GM23338 (cell line): ENCODE measurements at regions not wholly inside any gene's neighbourhood (a gene's known extent, or its start where the extent isn't known, plus 50 kb on each side); places are given as distances from the start of the nearest gene placed in this dataset.

Source experiments
- ATAC-seq: fragments of 200-7000 bp; cut with Tn5 transposase; 3 replicates; pipeline ENCODE4 v1.9.1; 2020
- DNase-seq: peaks from one replicate; pipeline ENCODE4 v3.0.0-alpha.2; 2015; ENCODE audit warnings: low spot score
- H2AFZ ChIP-seq: fragments of 200-600 bp; sonication (generic); 2 replicates; pipeline ENCODE4 v1.8.0; 2016; ENCODE audit warnings: antibody characterized with exemption, mild to moderate bottlenecking, moderate library complexity
- H3F3A ChIP-seq: fragments of 200-600 bp; sonication (generic); replicated peaks from 2 replicates; pipeline ENCODE4 v1.8.0; 2017; ENCODE audit warnings: antibody characterized with exemption, mixed run types, low read depth
- H3K27ac ChIP-seq: fragments of 200-600 bp; sonication (generic); 2 replicates; pipeline ENCODE4 v1.6.1; 2016; ENCODE audit warnings: low read depth
- H3K27me3 ChIP-seq: fragments of 200-600 bp; sonication (generic); 2 replicates; pipeline ENCODE4 v1.8.0; 2016; ENCODE audit warnings: mild to moderate bottlenecking, mixed run types, moderate library complexity; ENCODE audit not compliant: insufficient read depth
- H3K36me3 ChIP-seq: fragments of 200-600 bp; sonication (generic); 2 replicates; pipeline ENCODE4 v1.8.0; 2016; ENCODE audit warnings: mild to moderate bottlenecking; ENCODE audit not compliant: insufficient read depth
- H3K4me1 ChIP-seq: fragments of 200-600 bp; sonication (generic); 2 replicates; pipeline ENCODE4 v1.8.0; 2016; ENCODE audit warnings: mild to moderate bottlenecking, moderate library complexity; ENCODE audit not compliant: insufficient read depth
- H3K4me2 ChIP-seq: fragments of 200-600 bp; sonication (generic); 2 replicates; pipeline ENCODE4 v1.7.1; 2017; ENCODE audit warnings: mixed run types
- H3K4me3 ChIP-seq: fragments of 200-600 bp; sonication (generic); 2 replicates; pipeline ENCODE4 v1.6.1; 2016; ENCODE audit warnings: mixed run types
- H3K79me2 ChIP-seq: fragments of 200-600 bp; sonication (generic); replicated peaks from 2 replicates; pipeline ENCODE4 v1.8.0; 2017; ENCODE audit warnings: mild to moderate bottlenecking; ENCODE audit not compliant: insufficient read depth
- H3K9me2 ChIP-seq: fragments of 200-600 bp; sonication (generic); 2 replicates; pipeline ENCODE4 v1.8.0; 2017; ENCODE audit not compliant: insufficient read depth
- H4K20me1 ChIP-seq: fragments of 200-600 bp; sonication (generic); replicated peaks from 2 replicates; pipeline ENCODE4 v1.8.0; 2017; ENCODE audit warnings: mild to moderate bottlenecking; ENCODE audit not compliant: insufficient read depth
- H3K27ac Mint-ChIP-seq: 2 replicates; pipeline ENCODE4 v1.8.0; 2020; ENCODE audit warnings: inconsistent platforms, mild to moderate bottlenecking, moderate library complexity, mixed read lengths
- H3K27me3 Mint-ChIP-seq: 3 replicates; pipeline ENCODE4 v1.8.0; 2022; ENCODE audit warnings: low read depth, mild to moderate bottlenecking, moderate library complexity, mixed read lengths, inconsistent platforms; ENCODE audit not compliant: insufficient read depth, poor library complexity
- H3K36me3 Mint-ChIP-seq: 3 replicates; pipeline ENCODE4 v1.8.0; 2021; ENCODE audit warnings: low read depth, mild to moderate bottlenecking, inconsistent platforms, moderate library complexity, mixed read lengths
- H3K4me1 Mint-ChIP-seq: 3 replicates; pipeline ENCODE4 v1.8.0; 2020; ENCODE audit warnings: mild to moderate bottlenecking, inconsistent platforms, mixed read lengths
- H3K4me3 Mint-ChIP-seq: 3 replicates; pipeline ENCODE4 v1.8.0; 2021; ENCODE audit warnings: moderate library complexity, mild to moderate bottlenecking, inconsistent platforms, mixed read lengths
- H3K9me3 Mint-ChIP-seq: 3 replicates; pipeline ENCODE4 v1.8.0; 2020; ENCODE audit warnings: moderate library complexity, mild to moderate bottlenecking, inconsistent platforms, mixed read lengths
- EZH2 ChIP-seq: fragments of 200-600 bp; sonication (generic); IDR thresholded peaks from one replicate; pipeline ENCODE4 v1.8.0; 2017; ENCODE audit warnings: antibody characterized with exemption, mild to moderate bottlenecking, low read depth; ENCODE audit not compliant: unreplicated experiment
- JUNB ChIP-seq: IDR thresholded peaks from one replicate; pipeline ENCODE4 v1.6.1; 2016; ENCODE audit warnings: antibody characterized with exemption; ENCODE audit not compliant: unreplicated experiment
- NANOG ChIP-seq: IDR thresholded peaks from 2 replicates; pipeline ENCODE4 v1.6.1; 2016; ENCODE audit warnings: antibody characterized with exemption, borderline replicate concordance
- STAT1 ChIP-seq: IDR thresholded peaks from one replicate; pipeline ENCODE4 v1.6.1; 2016; ENCODE audit warnings: antibody characterized with exemption; ENCODE audit not compliant: unreplicated experiment
- ZNF114 ChIP-seq: fragments of 250-450 bp; sonication (Bioruptor Pico); IDR thresholded peaks from 2 replicates; pipeline ENCODE4 v1.5.0; 2020; ENCODE audit warnings: mild to moderate bottlenecking, moderate library complexity
- TF ChIP-seq, protein P1 (sequence below), 2 experiments: fragments of 200-600 bp in 1 of 2; sonication (generic) in 1 of 2; conservative IDR thresholded peaks; 2 replicates each; pipeline versions ENCODE4 v1.5.1 to v1.6.1; 2016 to 2017; ENCODE audit warnings: antibody characterized with exemption in 2 of 2, low read depth in 2 of 2, mild to moderate bottlenecking in 2 of 2, moderate library complexity in 1 of 2
- TF ChIP-seq, protein P2 (sequence below): fragments of 250-450 bp; sonication (Bioruptor Pico); IDR thresholded peaks from 2 replicates; pipeline ENCODE4 v1.5.0; 2020; ENCODE audit warnings: mild to moderate bottlenecking, moderate library complexity
- TF ChIP-seq, protein P3 (sequence below): IDR thresholded peaks from 2 replicates; pipeline ENCODE4 v1.6.1; 2016; ENCODE audit warnings: antibody characterized with exemption
- TF ChIP-seq, protein P4 (sequence below): IDR thresholded peaks from one replicate; pipeline ENCODE4 v1.6.1; 2018; ENCODE audit warnings: antibody characterized with exemption; ENCODE audit not compliant: unreplicated experiment

DNA sequence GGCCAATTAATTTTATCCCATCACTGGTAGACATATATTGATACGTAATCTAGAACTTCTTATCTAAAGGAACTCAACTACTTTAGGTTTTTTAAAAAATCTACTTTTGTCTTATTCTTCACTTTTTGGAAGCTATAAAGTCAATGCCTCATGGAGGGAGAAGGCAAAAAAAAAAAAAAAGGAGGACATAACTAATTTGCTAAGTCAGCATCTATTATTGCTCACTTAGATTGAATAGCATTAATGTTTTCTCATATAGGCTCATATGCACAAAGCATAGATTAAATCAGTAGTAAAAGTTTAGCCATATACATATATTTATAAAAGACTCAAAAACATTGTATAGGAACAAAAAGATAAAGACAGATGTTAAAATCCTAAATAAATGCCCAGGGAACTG lies 179.3 kb upstream of the DGKB start:
- no peak for DNase-seq
- no peaks in the 10 kb centered on the region for H3K79me2 ChIP-seq
- no peak overlapping the region for H3K4me2 ChIP-seq
- Mint-ChIP-seq H3K27me3 (no peaks in the 10 kb centered on the region), H3K9me3 (no peaks in the 10 kb centered on the region), H3K4me1 (no peaks in the 10 kb centered on the region), H3K27ac (no peak overlapping the region), H3K36me3 (no peaks in the 10 kb centered on the region), H3K4me3 (no peak overlapping the region)
- H3K9me2 ChIP-seq, result no peaks in the 10 kb centered on the region
- no peak overlapping the region for H3K27ac ChIP-seq
- no peak overlapping the region for H2AFZ ChIP-seq
- no peaks in the 10 kb centered on the region for H3F3A ChIP-seq
- no peaks in the 10 kb centered on the region for H3K27me3 ChIP-seq
- no peaks in the 10 kb centered on the region for H4K20me1 ChIP-seq
- no peak overlapping the region for H3K4me3 ChIP-seq
- no peak for TF ChIP-seq JUNB
- no peak for TF ChIP-seq NANOG
- TF ChIP-seq ZNF114 (CRISPR knock-in tag), result no peak
- no peak for TF ChIP-seq STAT1
- TF ChIP-seq EZH2, result no peak
- TF ChIP-seq, protein P1, sequence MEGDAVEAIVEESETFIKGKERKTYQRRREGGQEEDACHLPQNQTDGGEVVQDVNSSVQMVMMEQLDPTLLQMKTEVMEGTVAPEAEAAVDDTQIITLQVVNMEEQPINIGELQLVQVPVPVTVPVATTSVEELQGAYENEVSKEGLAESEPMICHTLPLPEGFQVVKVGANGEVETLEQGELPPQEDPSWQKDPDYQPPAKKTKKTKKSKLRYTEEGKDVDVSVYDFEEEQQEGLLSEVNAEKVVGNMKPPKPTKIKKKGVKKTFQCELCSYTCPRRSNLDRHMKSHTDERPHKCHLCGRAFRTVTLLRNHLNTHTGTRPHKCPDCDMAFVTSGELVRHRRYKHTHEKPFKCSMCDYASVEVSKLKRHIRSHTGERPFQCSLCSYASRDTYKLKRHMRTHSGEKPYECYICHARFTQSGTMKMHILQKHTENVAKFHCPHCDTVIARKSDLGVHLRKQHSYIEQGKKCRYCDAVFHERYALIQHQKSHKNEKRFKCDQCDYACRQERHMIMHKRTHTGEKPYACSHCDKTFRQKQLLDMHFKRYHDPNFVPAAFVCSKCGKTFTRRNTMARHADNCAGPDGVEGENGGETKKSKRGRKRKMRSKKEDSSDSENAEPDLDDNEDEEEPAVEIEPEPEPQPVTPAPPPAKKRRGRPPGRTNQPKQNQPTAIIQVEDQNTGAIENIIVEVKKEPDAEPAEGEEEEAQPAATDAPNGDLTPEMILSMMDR (conservative IDR thresholded peaks at IDR 0.05; ENCODE audit: low read depth in 2 of 2), result no peak
- TF ChIP-seq, protein P2, sequence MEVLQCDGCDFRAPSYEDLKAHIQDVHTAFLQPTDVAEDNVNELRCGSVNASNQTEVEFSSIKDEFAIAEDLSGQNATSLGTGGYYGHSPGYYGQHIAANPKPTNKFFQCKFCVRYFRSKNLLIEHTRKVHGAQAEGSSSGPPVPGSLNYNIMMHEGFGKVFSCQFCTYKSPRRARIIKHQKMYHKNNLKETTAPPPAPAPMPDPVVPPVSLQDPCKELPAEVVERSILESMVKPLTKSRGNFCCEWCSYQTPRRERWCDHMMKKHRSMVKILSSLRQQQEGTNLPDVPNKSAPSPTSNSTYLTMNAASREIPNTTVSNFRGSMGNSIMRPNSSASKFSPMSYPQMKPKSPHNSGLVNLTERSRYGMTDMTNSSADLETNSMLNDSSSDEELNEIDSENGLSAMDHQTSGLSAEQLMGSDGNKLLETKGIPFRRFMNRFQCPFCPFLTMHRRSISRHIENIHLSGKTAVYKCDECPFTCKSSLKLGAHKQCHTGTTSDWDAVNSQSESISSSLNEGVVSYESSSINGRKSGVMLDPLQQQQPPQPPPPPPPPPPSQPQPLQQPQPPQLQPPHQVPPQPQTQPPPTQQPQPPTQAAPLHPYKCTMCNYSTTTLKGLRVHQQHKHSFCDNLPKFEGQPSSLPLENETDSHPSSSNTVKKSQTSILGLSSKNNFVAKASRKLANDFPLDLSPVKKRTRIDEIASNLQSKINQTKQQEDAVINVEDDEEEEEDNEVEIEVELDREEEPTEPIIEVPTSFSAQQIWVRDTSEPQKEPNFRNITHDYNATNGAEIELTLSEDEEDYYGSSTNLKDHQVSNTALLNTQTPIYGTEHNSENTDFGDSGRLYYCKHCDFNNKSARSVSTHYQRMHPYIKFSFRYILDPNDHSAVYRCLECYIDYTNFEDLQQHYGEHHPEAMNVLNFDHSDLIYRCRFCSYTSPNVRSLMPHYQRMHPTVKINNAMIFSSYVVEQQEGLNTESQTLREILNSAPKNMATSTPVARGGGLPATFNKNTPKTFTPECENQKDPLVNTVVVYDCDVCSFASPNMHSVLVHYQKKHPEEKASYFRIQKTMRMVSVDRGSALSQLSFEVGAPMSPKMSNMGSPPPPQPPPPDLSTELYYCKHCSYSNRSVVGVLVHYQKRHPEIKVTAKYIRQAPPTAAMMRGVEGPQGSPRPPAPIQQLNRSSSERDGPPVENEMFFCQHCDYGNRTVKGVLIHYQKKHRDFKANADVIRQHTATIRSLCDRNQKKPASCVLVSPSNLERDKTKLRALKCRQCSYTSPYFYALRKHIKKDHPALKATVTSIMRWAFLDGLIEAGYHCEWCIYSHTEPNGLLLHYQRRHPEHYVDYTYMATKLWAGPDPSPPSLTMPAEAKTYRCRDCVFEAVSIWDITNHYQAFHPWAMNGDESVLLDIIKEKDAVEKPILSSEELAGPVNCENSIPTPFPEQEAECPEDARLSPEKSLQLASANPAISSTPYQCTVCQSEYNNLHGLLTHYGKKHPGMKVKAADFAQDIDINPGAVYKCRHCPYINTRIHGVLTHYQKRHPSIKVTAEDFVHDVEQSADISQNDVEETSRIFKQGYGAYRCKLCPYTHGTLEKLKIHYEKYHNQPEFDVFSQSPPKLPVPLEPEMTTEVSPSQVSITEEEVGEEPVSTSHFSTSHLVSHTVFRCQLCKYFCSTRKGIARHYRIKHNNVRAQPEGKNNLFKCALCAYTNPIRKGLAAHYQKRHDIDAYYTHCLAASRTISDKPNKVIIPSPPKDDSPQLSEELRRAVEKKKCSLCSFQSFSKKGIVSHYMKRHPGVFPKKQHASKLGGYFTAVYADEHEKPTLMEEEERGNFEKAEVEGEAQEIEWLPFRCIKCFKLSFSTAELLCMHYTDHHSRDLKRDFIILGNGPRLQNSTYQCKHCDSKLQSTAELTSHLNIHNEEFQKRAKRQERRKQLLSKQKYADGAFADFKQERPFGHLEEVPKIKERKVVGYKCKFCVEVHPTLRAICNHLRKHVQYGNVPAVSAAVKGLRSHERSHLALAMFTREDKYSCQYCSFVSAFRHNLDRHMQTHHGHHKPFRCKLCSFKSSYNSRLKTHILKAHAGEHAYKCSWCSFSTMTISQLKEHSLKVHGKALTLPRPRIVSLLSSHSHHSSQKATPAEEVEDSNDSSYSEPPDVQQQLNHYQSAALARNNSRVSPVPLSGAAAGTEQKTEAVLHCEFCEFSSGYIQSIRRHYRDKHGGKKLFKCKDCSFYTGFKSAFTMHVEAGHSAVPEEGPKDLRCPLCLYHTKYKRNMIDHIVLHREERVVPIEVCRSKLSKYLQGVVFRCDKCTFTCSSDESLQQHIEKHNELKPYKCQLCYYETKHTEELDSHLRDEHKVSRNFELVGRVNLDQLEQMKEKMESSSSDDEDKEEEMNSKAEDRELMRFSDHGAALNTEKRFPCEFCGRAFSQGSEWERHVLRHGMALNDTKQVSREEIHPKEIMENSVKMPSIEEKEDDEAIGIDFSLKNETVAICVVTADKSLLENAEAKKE (CRISPR knock-in tag), result no peak
- TF ChIP-seq, protein P3, sequence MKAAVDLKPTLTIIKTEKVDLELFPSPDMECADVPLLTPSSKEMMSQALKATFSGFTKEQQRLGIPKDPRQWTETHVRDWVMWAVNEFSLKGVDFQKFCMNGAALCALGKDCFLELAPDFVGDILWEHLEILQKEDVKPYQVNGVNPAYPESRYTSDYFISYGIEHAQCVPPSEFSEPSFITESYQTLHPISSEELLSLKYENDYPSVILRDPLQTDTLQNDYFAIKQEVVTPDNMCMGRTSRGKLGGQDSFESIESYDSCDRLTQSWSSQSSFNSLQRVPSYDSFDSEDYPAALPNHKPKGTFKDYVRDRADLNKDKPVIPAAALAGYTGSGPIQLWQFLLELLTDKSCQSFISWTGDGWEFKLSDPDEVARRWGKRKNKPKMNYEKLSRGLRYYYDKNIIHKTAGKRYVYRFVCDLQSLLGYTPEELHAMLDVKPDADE, result no peak
- TF ChIP-seq, protein P4, sequence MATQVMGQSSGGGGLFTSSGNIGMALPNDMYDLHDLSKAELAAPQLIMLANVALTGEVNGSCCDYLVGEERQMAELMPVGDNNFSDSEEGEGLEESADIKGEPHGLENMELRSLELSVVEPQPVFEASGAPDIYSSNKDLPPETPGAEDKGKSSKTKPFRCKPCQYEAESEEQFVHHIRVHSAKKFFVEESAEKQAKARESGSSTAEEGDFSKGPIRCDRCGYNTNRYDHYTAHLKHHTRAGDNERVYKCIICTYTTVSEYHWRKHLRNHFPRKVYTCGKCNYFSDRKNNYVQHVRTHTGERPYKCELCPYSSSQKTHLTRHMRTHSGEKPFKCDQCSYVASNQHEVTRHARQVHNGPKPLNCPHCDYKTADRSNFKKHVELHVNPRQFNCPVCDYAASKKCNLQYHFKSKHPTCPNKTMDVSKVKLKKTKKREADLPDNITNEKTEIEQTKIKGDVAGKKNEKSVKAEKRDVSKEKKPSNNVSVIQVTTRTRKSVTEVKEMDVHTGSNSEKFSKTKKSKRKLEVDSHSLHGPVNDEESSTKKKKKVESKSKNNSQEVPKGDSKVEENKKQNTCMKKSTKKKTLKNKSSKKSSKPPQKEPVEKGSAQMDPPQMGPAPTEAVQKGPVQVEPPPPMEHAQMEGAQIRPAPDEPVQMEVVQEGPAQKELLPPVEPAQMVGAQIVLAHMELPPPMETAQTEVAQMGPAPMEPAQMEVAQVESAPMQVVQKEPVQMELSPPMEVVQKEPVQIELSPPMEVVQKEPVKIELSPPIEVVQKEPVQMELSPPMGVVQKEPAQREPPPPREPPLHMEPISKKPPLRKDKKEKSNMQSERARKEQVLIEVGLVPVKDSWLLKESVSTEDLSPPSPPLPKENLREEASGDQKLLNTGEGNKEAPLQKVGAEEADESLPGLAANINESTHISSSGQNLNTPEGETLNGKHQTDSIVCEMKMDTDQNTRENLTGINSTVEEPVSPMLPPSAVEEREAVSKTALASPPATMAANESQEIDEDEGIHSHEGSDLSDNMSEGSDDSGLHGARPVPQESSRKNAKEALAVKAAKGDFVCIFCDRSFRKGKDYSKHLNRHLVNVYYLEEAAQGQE, result no peak
- no peaks in the 10 kb centered on the region for H3K4me1 ChIP-seq
- ATAC-seq, result no peak
- no peaks in the 10 kb centered on the region for H3K36me3 ChIP-seq
